Parathyroid adenoma (tissue), 2 donors: ENCODE measurements at regions not wholly inside any gene's neighbourhood (a gene's known extent, or its start where the extent isn't known, plus 50 kb on each side); places are given as distances from the start of the nearest gene placed in this dataset.
"Not testable (repeated sequence)": the region's sequence is repeated elsewhere in the genome, so short reads cannot be mapped to it uniquely, and the experiment has no call there.

Source experiments
- H2AFZ ChIP-seq: fragments of 300-600 bp; sonication (generic); one replicate; pipeline ENCODE4 v1.7.0; 2017; ENCODE audit warnings: antibody characterized with exemption, mild to moderate bottlenecking
- H3K27ac ChIP-seq: fragments of 300-600 bp; sonication (generic); one replicate; pipeline ENCODE4 v1.7.0; 2017
- H3K27me3 ChIP-seq: fragments of 300-600 bp; sonication (generic); one replicate; pipeline ENCODE4 v1.7.0; 2017; ENCODE audit warnings: low read length; ENCODE audit not compliant: control insufficient read depth, insufficient read depth
- H3K36me3 ChIP-seq: fragments of 300-600 bp; sonication (generic); one replicate; pipeline ENCODE4 v1.7.0; 2017; ENCODE audit warnings: low read length; ENCODE audit not compliant: control insufficient read depth, insufficient read depth
- H3K4me1 ChIP-seq: fragments of 300-600 bp; sonication (generic); one replicate; pipeline ENCODE4 v1.7.0; 2017; ENCODE audit warnings: control low read depth
- H3K4me2 ChIP-seq: fragments of 300-600 bp; sonication (generic); one replicate; pipeline ENCODE4 v1.7.0; 2017; ENCODE audit warnings: low read length
- H3K4me3 ChIP-seq: fragments of 300-600 bp; sonication (generic); one replicate; pipeline ENCODE4 v1.7.0; 2017; ENCODE audit warnings: low read depth, low read length
- H3K79me2 ChIP-seq: fragments of 300-600 bp; sonication (generic); one replicate; pipeline ENCODE4 v1.7.0; 2017; ENCODE audit warnings: control low read depth
- H3K9ac ChIP-seq: fragments of 300-600 bp; sonication (generic); one replicate; pipeline ENCODE4 v1.7.0; 2017; ENCODE audit warnings: mild to moderate bottlenecking
- H3K9me3 ChIP-seq: fragments of 300-600 bp; sonication (generic); one replicate; pipeline ENCODE4 v1.7.0; 2017; ENCODE audit warnings: low read length; ENCODE audit not compliant: control insufficient read depth
- TF ChIP-seq, protein P1 (sequence below): fragments of 300-600 bp; sonication (generic); IDR thresholded peaks from one replicate; pipeline ENCODE4 v1.7.0; 2017; ENCODE audit warnings: antibody characterized with exemption, mild to moderate bottlenecking
- donor health status: primary hyperparathyroidism.

DNA sequence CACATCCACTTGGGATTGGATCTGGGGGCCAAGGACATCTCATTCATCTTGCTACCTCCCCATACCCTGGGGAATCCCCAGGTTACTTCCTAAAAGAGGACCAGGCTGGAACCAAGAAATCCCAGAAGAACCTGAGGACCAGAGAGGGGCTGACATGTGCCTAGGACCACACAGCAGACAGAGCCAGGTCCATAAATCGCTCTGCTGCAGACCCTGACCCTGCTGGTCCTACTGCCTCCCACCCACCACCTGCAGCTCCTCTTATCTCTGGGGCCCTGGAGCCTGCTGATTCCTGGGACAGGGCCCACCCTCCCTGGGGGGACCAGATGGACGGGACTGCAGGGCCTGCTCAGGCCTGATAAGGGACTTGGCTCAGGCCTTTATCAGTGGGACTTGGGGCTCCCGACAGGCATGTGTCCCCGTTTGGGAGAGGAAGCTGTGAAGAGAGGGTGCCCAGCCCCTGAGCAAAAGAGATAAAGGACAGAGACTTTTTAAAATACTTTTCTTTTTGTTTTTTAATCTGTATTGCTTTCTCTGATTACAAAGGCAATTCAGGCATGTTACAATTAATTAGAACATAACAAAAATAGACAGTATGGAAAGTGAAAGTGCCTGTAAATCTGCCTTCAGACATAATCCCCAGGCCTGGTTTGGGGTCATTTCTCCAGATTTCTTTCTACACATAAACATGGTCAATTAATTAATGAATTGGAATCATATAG is 101.3 kb upstream of the LARP1 start:
- Histone ChIP-seq H3K9ac (no peak overlapping the region), H3K9me3 (no peaks in the 10 kb centered on the region), H3K36me3 (no peaks in the 10 kb centered on the region), H3K27ac (no peak overlapping the region), H3K4me2 (no peak overlapping the region), H3K4me1 (peaks cover 14% of the 10 kb centered on the region), H3K79me2 (peaks cover 2% of the 10 kb centered on the region), H3K27me3 (no peaks in the 10 kb centered on the region), H3K4me3 (no peak overlapping the region), H2AFZ (peak overlapping the region; percentile 59)
- TF ChIP-seq, protein P1, sequence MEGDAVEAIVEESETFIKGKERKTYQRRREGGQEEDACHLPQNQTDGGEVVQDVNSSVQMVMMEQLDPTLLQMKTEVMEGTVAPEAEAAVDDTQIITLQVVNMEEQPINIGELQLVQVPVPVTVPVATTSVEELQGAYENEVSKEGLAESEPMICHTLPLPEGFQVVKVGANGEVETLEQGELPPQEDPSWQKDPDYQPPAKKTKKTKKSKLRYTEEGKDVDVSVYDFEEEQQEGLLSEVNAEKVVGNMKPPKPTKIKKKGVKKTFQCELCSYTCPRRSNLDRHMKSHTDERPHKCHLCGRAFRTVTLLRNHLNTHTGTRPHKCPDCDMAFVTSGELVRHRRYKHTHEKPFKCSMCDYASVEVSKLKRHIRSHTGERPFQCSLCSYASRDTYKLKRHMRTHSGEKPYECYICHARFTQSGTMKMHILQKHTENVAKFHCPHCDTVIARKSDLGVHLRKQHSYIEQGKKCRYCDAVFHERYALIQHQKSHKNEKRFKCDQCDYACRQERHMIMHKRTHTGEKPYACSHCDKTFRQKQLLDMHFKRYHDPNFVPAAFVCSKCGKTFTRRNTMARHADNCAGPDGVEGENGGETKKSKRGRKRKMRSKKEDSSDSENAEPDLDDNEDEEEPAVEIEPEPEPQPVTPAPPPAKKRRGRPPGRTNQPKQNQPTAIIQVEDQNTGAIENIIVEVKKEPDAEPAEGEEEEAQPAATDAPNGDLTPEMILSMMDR, result no peak

DNA sequence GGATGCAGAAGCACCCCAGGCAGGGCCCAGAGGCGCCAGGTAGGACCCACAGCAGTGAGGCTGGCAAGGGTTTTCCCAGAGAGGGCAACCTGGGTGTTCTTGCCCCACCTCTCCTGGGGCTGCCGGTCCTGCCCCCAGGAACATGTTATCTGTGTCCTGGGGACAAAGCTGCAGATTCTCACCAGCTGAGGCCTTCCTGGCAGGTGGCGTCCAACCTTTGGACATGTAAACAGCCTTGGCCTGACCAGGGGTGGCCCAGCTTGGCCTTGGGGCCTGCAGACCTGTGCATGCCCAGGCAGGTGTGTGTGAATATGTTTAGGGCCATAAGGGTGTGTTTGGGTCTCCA is 101.8 kb upstream of the LARP1 start:
- Histone ChIP-seq H3K4me1 (peaks cover 14% of the 10 kb centered on the region), H2AFZ (peak overlapping the region; percentile 59), H3K36me3 (no peaks in the 10 kb centered on the region), H3K4me3 (no peak overlapping the region), H3K9ac (no peak overlapping the region), H3K4me2 (no peak overlapping the region), H3K79me2 (peaks cover 2% of the 10 kb centered on the region), H3K27ac (no peak overlapping the region), H3K27me3 (no peaks in the 10 kb centered on the region), H3K9me3 (no peaks in the 10 kb centered on the region)
- TF ChIP-seq, protein P1, result no peak

DNA sequence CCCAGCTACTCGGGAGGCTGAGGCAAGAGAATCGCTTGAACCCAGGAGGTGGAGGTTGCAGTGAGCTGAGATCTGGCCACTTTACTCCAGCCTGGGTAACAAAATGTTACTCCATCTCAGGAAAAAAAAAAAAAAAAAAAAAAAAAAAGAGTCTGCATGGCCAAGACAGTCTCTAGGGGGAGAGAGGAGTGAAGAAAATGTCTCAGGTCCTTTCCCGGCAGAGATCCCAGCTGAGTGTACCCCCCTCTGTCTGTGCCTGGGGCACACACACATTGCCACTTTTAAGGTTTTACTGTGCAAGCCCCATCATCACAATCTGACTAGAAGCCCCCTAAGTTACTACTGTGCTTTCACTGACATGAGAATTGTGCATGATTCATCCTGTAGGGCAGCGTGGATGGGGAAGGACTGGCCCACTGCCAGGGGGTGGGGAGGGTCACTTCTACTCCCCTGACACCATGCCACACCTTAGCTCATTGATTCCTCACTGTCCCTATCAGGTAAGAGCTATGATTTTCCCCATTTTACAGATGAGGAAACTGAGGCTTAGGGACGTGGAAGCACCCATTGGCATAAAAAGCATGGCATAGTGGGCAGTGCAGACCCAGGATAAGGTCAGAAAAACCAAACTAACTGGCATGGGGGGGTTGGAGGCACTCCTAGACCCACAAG is 102.3 kb upstream of the LARP1 start:
- no peaks in the 10 kb centered on the region for H3K9me3 ChIP-seq
- no peak overlapping the region for H3K27ac ChIP-seq
- H3K9ac ChIP-seq, result no peak overlapping the region
- H3K4me3 ChIP-seq, result no peak overlapping the region
- TF ChIP-seq, protein P1, result no peak
- peaks cover 2% of the 10 kb centered on the region for H3K79me2 ChIP-seq
- H2AFZ ChIP-seq, result no peak overlapping the region
- H3K27me3 ChIP-seq, result no peaks in the 10 kb centered on the region
- no peaks in the 10 kb centered on the region for H3K36me3 ChIP-seq
- H3K4me2 ChIP-seq, result no peak overlapping the region
- peaks cover 14% of the 10 kb centered on the region for H3K4me1 ChIP-seq

DNA sequence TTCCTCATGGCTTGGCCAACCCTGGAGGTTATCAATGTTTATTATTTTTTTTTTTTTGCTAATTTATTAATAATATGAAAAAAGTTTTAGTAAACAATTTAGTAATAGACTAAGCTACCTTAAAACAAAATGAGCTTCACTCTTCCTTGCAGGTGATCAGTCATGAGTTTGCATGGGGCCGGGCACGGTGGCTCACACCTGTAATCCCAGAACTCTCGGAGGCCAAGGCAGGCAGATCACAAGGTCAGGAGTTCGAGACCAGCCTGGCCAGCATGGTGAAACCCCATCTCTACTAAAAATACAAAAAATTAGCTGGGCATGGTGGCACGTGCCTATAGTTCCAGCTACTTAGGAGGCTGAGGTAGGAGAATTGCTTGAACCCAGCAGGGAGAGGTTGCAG is 103.4 kb upstream of the LARP1 start:
- not testable (repeated sequence) for H3K4me3 ChIP-seq, H3K27me3 ChIP-seq, H3K27ac ChIP-seq, H3K9me3 ChIP-seq, H3K36me3 ChIP-seq, H3K9ac ChIP-seq, H2AFZ ChIP-seq, H3K79me2 ChIP-seq, H3K4me2 ChIP-seq
- H3K4me1 ChIP-seq, result peaks cover 18% of the 10 kb centered on the region

DNA sequence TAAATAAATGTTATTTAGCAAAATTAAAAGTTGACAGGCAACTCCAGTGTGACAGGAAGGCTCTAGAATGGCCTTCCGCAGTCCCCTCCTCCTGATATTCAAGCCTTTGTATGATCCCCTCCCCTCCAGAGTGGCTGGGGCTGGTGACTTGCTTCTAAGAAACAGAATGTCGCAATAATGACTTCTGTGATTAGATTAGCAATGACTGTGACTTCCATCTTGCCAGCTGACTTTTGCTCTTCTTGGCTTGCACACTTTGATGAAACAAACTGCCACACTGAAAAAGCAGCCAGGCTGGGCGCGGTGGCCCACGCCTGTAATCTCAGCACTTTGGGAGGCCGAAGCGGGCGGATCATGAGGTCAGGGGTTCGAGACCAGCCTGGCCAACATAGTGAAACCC is 106.5 kb upstream of the LARP1 start:
- H3K4me1 ChIP-seq, result peaks cover 7% of the 10 kb centered on the region
- no peak overlapping the region for H3K4me2 ChIP-seq
- H3K27me3 ChIP-seq, result no peaks in the 10 kb centered on the region
- H3K9ac ChIP-seq, result no peak overlapping the region
- no peaks in the 10 kb centered on the region for H3K9me3 ChIP-seq
- H3K4me3 ChIP-seq, result no peak overlapping the region
- TF ChIP-seq, protein P1, result no peak
- no peaks in the 10 kb centered on the region for H3K36me3 ChIP-seq
- peak overlapping the region; percentile 46 for H2AFZ ChIP-seq
- peaks cover 2% of the 10 kb centered on the region for H3K79me2 ChIP-seq
- H3K27ac ChIP-seq, result no peak overlapping the region
